ENCODE measurements at regions not wholly inside any gene's neighbourhood (a gene's known extent, or its start where the extent isn't known, plus 50 kb on each side); places are given as distances from the start of the nearest gene placed in this dataset.

DNA sequence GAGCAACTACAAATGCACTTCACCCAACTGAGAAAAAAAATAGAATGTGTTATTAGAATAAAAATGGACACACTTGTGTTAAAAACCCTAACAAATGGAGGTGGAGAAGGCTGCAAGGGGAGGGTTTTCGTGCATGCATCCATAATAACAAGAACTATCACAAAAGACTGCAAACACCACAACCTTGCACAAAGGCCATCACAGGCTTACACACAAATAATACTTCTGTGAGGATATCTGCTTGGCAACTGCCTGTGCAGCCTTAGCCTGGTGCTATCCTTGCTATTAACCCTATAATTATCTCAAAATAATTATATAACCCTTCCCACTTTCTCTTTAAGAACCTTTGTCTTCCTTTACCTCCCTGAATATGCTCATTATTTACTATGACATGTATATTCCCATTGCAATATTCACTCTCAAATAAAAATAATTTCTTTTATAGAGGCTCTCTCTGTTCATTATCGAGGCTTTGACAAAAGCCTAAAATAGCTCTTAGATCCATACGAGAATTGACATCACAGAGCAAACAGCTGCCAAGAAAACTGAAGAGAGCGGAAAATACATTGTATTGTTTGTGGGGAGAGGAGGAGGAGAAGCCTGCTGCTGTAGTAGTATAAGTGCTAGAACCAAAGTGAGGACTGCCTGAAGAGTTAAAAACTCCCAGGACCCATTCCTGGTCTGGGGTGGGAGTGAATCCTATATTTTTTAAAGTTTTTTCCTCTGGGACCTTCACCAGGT is 1768.7 kb downstream of the BRINP3 start:
- no peak for TF ChIP-seq EZH2 (IDR thresholded peaks at IDR 0.05; ENCODE audit: insufficient read depth, poor library complexity, severe bottlenecking)
- TF ChIP-seq EZH2phosphoT487 (IDR thresholded peaks at IDR 0.05; ENCODE audit: insufficient read depth, low read depth) = no peak
